ENCODE measurements at regions not wholly inside any gene's neighbourhood (a gene's known extent, or its start where the extent isn't known, plus 50 kb on each side); places are given as distances from the start of the nearest gene placed in this dataset.

DNA sequence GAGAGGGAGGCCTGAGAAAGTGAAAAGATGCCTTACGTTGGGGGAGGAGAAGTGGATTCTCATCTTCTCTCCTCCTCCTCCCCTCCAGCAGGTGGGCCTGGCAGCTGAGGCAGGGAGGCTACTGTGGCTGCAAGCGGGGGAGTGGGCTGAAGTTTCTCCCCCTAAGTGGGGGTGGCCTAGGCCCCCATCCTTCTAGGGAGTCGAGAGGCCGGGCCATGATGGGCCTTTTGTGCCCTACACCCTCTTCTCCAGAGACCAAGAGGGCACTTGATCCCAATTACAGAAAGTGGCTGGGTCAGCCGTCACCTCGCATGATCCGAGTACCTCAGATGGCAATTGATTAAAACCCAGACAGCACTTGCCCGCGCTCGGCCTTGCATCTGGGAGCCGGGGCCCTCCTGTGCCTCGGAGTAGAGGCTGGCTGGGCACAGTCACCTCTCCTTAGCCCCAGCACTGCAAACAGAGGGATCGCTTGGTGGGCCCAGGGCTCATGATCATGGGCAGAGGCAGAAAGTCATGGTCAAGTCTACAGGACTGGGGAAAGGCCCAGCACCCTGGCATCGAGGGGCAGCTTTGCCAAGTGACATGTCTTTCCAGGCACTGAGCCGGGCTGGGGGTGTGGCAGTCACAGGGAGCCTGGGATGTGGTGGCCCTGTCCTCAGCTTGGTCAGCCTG is 78.3 kb downstream of the IRX5 start:
- ATAC-seq = no peak
- no peaks in the 10 kb centered on the region for H3K9me3 ChIP-seq
- no peak for TF ChIP-seq CTCF (IDR thresholded peaks at IDR 0.05)
- 91 to 92% (median 91%) methylated on average over 15 of the region's 15 CpGs for WGBS, 3 donors
- no peaks in the 10 kb centered on the region for H3K4me1 ChIP-seq
- H3K4me3 ChIP-seq = no peak overlapping the region
- H3K27ac ChIP-seq = no peak overlapping the region
- intact Hi-C loops (cut with DNase I) = no loop called here
- no peaks in the 10 kb centered on the region for H3K36me3 ChIP-seq (ENCODE audit: insufficient read depth in 1 of 2, low read depth in 1 of 2)
- peaks cover 0 to 2% (median 0%) of the 10 kb centered on the region in 3 donors for H3K27me3 ChIP-seq (ENCODE audit: insufficient read depth in 3 of 3, low read length in 2 of 3)
- DNase-seq = no peak

DNA sequence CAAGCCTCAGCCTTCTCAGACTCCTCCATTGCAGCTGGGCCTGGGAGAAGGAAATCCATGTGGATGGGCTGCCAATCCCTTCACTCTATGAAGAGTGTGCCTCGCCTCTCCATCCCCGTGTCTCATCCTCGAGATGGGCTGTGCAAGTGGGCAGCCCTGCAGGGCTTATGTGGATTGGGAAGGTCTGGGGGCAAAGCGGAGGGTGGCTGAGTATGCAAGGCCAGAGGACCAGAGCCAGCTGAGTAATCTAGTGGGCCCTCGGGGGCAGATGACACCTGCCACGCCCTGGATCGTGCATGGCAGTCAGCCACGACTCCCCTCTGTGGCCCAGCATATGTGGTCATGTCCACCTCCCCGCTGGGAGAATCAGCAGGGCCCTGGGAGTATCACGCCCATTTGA is 78.9 kb downstream of the IRX5 start:
- ATAC-seq (no peak), DNase-seq (no peak)
- H3K4me1 ChIP-seq = no peaks in the 10 kb centered on the region
- no peaks in the 10 kb centered on the region for H3K9me3 ChIP-seq
- 69 to 75% (median 71%) methylated on average over 10 of the region's 10 CpGs for WGBS, 3 donors
- intact Hi-C loops (cut with DNase I) = no loop called here
- H3K36me3 ChIP-seq (ENCODE audit: insufficient read depth in 1 of 2, low read depth in 1 of 2) = no peaks in the 10 kb centered on the region
- no peak for TF ChIP-seq CTCF (IDR thresholded peaks at IDR 0.05)
- no peak overlapping the region for H3K4me3 ChIP-seq
- no peak overlapping the region for H3K27ac ChIP-seq
- peaks cover 0 to 2% (median 0%) of the 10 kb centered on the region in 3 donors for H3K27me3 ChIP-seq (ENCODE audit: insufficient read depth in 3 of 3, low read length in 2 of 3)

DNA sequence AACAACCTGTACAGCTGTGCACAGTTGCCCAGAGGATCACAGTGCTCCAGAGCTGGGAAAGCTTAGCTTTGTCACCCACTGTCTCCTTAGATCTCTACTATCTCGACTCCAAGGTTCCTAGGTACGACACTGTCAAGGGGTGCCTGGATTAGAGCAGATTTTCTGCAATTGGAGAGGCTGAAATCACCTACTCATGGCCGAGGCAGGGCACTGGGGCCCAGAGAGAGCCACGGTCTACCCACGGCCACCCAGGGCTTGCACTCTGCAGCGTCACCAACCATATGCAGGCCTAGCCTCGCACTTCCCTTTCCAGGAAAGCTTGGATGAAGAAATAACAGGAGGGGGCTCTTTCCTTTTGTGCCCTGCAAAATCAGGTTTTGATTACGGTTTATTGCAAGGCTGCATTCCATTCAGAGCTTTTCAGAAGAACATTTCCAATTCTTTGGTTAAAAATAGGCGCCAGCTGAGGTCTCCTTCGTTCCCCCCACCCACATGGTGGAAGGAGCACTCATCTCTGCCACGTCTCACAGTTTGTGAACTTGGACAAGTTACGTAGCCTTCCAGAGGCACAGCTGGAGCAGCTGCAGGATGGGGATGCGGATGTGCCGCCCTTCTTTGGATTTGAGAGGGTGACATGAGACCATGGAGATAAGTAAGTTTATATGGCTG is 80.0 kb downstream of the IRX5 start:
- intact Hi-C loops (cut with DNase I) = no loop called here
- 59 to 64% (median 63%) methylated on average over 14 of the region's 14 CpGs for WGBS, 3 donors
- DNase-seq = no peak

GRCh38 chr16:55012362-55012761 is 81.7 kb downstream of the IRX5 start:
- peaks cover 0 to 2% (median 0%) of the 10 kb centered on the region in 3 donors for H3K27me3 ChIP-seq (ENCODE audit: insufficient read depth in 3 of 3, low read length in 2 of 3)
- ATAC-seq (no peak), DNase-seq (no peak)
- H3K27ac ChIP-seq = no peak overlapping the region
- 74 to 80% (median 74%) methylated on average over 2 of the region's 2 CpGs for WGBS, 3 donors
- H3K9me3 ChIP-seq = no peaks in the 10 kb centered on the region
- intact Hi-C loops (cut with DNase I) = no loop called here
- no peak for TF ChIP-seq CTCF (IDR thresholded peaks at IDR 0.05)
- H3K4me1 ChIP-seq = no peaks in the 10 kb centered on the region
- H3K4me3 ChIP-seq = no peak overlapping the region
- H3K36me3 ChIP-seq (ENCODE audit: insufficient read depth in 1 of 2, low read depth in 1 of 2) = no peaks in the 10 kb centered on the region

More for the DNA sequence above, 80.0 kb downstream of the IRX5 start:
- ATAC-seq = no peak
- TF ChIP-seq CTCF (IDR thresholded peaks at IDR 0.05) = no peak
- Histone ChIP-seq H3K4me3 (no peak overlapping the region), H3K4me1 (no peaks in the 10 kb centered on the region), H3K27ac (no peak overlapping the region), H3K9me3 (no peaks in the 10 kb centered on the region), H3K27me3 (ENCODE audit: insufficient read depth in 3 of 3, low read length in 2 of 3) (peaks cover 0 to 2% (median 0%) of the 10 kb centered on the region in 3 donors), H3K36me3 (ENCODE audit: insufficient read depth in 1 of 2, low read depth in 1 of 2) (no peaks in the 10 kb centered on the region)

Data from psoas muscle (tissue), 7 donors.